Fibroblast of the conjunctiva (primary cell): ENCODE measurements at regions not wholly inside any gene's neighbourhood (a gene's known extent, or its start where the extent isn't known, plus 50 kb on each side); places are given as distances from the start of the nearest gene placed in this dataset.
A peak's percentile ranks its signal among the peaks of the same experiment; 100 is the strongest.

Source experiments
- DNase-seq: peaks from one replicate; pipeline ENCODE4 v3.0.0-alpha.2; 2010; ENCODE audit warnings: low read depth

DNA sequence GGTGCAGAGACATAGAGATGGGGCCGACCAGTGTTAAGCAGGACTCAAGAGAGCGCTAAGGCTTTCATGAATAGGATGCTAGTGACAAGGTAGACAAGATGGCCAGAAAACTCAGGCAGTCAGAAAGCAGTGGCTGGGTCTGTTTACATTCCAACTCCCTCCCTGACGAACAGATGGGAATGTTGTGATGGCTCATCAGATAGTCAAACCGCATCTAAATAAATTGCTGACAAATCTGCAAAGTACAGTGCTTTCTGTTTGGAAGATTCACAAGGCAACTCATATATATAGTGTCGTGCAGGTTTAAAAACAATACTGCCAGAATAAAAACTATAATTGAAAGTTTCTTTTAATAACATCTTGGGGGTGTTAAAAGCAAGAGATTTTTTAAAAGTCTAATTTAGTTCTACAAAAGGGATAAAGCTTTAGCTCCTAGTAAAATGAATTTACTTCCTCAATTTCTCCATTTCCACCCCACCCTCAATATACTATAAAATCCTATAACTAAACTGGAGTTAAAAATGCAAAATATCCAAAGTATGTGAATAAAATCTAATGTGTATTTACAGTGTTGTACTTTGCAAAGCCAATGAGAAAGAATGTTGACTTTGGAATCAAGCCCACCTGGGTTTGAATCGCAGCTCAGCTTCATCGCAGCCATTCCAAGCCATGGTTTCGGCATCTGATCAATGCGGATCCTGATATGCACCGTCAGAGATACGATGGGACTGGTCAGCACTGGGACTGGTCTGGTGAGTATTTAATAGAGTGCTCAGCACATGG, 247.3 kb upstream of the PDE10A start:
- DNase-seq, result no peak

- no peak for DNase-seq
Observed at GRCh38 chr6:165906736-165907135, 243.7 kb upstream of the PDE10A start.

DNA sequence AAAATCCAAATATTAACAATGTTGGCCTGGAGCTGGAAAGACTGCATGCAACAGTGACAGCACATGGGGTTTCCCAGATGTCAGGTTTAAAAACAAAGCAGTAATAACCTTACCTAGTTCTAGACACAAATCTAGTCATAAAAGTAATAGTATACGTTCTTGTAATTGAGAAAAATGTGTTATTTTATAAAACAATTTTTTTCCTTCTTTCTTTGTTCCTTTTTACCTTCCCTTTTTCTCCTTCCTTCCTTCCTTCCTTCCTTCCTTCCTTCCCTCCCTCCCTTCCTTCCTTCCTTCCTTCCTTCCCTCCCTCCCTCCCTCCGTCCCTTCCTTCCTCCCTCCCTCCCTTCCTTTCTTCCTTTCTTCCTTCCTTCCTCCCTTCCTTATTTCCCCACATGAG, 242.7 kb upstream of the PDE10A start:
- DNase-seq, result no peak

- DNase-seq, result no peak
Observed at GRCh38 chr6:165900970-165901369, 237.9 kb upstream of the PDE10A start.

- DNase-seq, result no peak
Observed at GRCh38 chr6:165899611-165900010, 236.6 kb upstream of the PDE10A start.

DNA sequence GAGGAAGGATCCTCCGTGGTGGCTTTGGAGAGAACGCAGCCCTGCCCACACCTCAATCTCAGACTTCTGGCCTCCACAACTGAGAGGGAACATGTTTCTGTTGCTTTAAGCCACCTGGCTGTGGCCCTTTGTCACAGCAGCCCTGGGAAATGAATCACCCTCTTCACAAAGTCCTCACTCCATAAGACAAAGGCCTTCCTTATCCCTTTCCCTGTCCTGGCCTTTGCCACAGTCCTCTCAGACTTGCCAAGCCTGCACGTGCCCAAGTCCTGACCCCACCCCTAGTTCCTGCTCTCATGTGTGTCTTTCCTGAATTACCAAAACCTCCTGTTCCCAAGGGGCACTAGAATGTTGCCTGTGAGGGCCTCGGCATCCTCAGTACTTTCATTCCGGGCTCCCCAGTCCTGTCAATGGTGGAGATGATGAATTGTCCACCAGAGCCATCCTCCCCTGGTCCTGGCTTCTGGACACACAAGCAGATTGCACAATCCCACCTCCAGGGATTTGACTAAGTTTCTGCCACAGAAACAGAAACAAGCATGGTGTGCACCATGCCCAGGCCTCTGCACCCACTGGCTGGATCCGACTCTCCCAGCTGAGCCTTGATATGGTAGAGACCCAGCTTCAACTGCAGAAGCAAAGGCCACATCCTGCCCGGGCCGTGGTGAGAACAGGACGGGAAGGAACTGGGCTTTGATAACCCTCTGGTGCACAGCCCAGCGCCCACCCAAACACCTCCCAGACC, 232.6 kb upstream of the PDE10A start:
- no peak for DNase-seq

DNA sequence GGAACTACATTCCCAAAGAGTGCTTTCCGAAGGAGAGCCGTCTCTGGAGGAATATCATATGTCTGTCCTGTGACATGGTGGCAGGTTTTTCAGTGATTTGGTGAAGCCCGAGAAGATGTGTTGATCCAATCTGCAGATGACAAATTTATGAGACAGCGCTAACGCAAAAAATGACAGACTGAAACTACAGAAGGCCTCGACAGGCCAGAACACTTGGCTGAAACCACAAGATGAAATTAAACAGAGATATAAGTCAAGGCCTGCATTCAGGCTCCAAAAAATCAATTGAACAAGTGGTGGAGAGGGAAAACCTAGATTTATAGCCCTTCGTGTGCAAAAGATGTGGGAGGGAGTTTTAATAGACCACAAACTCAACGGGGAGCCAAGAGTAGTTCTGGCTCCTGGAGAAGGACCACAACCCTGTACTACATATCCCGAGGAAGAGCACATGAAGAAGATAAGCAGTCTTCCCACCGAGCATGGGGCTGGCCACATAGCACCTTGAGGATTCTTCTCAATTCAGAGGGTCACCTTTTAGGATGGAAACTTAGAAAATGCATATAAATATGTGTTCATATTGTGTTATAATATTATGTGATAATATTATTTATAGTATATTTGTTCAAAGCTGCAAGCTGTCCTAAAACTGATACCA, 231.3 kb upstream of the PDE10A start:
- no peak for DNase-seq

GRCh38 chr6:165893431-165893830, 230.4 kb upstream of the PDE10A start:
- DNase-seq, result no peak

DNA sequence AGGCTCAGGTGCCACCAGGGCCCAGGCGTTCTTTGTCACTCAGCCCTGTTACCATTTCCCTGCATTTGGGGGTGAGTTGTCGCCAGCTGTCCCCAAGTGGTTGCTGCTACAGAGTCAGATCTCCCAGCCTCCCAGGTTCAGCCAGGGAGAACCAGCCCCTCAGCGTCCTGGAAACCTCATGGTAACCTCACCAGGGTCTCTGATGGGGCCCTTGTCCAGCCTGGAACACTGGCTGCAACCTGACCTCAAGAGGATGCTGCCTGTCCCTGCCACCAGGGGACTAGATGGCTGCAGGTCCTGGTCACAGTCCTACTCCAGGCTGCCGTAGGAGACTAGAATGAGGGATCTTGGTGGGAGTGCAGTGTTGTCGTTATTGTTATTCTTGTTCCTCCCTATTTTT, 228.3 kb upstream of the PDE10A start:
- DNase-seq, result no peak

DNA sequence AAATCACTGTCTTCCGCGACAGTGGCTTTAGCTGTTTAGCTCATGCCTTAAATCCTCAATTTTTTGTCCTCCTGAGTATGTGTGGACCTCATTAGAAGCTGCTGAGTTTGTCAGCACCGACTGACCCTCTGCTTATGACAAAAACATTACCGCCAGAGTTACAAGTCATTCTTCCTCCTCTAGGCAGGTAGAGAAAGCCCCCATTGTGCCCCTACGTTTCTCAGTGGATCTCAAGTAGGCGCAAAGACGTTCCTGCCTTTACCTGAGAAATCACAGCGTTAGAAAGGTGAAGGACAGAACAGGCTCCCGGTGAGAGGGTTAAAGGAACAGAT, 227.3 kb upstream of the PDE10A start:
- DNase-seq, result no peak

GRCh38 chr6:165889636-165890403, 226.8 kb upstream of the PDE10A start:
- peak; percentile 42 for DNase-seq

DNA sequence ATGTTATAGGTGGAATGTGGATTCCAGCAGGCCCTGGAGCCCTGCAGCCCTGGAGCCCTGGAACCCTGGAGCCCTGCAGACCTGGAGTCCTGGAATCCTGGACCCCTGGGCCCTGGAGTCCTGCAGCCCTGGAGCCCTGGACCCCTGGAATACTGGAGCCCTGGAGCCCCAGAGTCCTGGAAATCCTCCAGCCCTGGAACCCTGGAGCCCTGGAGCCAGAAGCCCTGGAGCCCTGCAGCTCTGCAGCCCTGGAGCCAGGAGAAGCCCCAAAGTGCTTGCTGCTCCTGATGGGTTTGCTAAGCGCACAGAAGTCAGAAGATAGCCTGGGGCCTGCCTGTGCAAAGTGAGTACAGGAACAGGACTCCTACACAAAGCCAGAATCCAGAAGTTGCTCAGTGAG, 223.1 kb upstream of the PDE10A start:
- DNase-seq, result no peak

DNA sequence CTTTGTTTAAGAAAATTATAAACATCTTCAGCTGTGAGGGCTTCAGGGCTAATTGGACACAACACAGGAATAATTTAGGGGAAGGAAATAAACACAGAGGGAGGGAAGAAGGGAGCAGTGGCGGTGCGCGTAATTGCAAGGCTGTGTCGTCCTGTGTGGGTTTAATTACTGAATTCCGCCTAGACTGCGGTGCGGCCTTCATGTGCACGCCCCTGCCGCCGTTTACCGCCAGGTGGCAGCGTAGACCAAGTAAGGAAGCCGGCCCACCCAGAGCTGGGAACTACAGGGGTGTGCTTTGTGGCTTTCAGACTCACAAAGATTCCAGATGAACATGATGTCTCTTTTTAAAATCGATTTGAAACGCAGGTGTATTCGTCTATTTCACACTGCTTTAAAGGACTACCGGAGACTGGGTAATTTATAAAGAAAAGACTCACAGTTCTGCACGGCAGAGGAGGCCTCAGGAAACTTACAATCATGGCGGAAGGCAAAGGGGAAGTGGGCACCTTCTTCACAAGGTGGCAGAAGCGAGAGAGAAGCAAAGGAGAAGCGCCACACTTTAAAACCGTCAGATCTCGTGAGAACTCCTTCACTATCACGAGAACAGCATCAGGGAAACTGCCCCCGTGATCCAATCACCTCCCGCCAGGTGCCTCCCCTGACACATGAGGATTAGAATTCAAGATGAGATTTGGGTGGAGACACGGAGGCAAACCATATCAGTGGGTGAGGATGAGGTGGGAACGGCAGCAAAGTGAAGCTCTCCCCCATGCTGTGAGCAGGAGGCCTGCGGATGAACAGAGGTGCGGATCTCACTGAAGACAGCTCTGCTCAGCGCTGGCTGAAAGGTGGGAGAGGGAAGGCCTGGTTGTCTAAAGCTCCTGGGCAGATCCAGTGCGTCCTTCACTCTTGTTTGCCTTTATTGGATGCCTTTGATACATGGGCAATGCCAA, 222.0 kb upstream of the PDE10A start:
- peak; percentile 45 for DNase-seq

DNA sequence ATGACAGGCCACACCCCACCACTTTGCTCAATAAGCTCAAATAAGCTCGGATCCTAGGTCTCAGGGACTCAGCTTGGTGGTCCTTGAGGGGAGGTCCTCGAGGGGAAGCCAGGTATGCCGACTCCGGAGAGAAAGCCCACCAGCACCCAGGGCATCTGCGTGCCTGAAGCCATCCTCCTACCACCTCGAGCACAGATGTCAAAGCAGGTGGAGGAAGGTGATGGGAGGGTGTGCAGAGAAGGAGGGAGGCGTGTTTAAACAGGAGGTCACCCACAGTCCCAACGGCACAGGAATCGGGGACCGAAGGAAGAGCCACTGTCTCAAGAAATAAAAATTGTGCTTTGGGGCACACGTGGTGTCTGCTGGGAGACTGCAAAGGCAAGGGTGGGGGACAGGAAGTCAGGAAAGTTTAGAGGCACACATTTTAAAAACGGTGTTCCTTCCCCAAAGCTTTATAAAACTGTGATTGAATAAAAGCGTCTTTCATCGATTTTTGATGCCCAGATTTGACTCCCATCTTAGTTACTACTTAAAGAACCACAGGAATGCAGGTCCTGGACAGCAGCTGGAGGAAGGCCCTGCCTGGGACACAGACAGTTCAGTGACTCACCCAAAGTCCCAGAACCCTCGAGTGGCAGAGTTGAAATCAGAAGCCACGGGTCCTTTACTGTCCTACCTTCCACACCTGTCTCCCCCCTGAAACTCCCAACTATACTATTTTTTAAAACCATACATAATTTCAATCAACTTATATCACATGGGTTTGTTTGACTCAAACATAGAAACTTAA, 221.0 kb upstream of the PDE10A start:
- no peak for DNase-seq

GRCh38 chr6:165881806-165882205, 218.8 kb upstream of the PDE10A start:
- no peak for DNase-seq

GRCh38 chr6:165880686-165881085, 217.6 kb upstream of the PDE10A start:
- DNase-seq, result peak; percentile 26

GRCh38 chr6:165877773-165878172, 214.7 kb upstream of the PDE10A start:
- no peak for DNase-seq

- no peak for DNase-seq
Observed at GRCh38 chr6:165877192-165877591, 214.2 kb upstream of the PDE10A start.

DNA sequence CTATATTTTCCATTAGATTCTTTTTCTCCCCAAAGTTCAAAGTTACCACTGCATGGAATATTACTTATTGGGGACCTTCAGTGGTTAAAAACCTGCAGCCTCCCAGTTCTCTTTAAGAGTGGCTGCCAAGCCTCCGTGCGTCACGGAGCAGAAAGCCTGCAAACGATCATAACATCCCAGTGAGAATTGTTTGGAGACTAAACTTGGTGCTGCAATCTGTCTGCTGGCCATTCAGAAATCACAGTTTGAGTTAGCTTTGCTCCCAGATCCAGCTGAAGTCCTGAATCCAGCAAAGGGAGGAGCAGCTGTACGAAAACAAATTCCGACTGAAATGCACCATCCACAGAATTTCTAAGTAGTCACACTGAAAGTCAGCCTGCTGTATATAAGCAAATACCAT, 213.5 kb upstream of the PDE10A start:
- peak; percentile 13 for DNase-seq

GRCh38 chr6:165875946-165876345, 212.9 kb upstream of the PDE10A start:
- no peak for DNase-seq
